Keratinocyte (primary cell): ENCODE measurements at regions not wholly inside any gene's neighbourhood (a gene's known extent, or its start where the extent isn't known, plus 50 kb on each side); places are given as distances from the start of the nearest gene placed in this dataset.

ENCODE experiments used
- CTCF ChIP-seq, 3 experiments: IDR thresholded peaks in 1 of 3; conservative IDR thresholded peaks in 1 of 3; optimal IDR thresholded peaks in 1 of 3; 2 replicates in 2 of 3; 3 replicates in 1 of 3; pipeline versions ENCODE3 to v1.5.1; 2011; ENCODE audit warnings: low read length in 3 of 3, mild to moderate bottlenecking in 3 of 3, moderate library complexity in 2 of 3, control low read depth in 1 of 3, inconsistent platforms in 1 of 3; ENCODE audit not compliant: insufficient read depth in 2 of 3; ENCODE audit errors: extremely low read depth in 1 of 3
- EZH2 ChIP-seq: IDR thresholded peaks from one replicate; pipeline ENCODE4 v1.6.1; 2012; ENCODE audit warnings: inconsistent platforms, mild to moderate bottlenecking, low read length, moderate library complexity

- TF ChIP-seq CTCF (optimal IDR thresholded peaks at IDR 0.05 in 1 of 3, IDR thresholded peaks at IDR 0.05 in 1 of 3, conservative IDR thresholded peaks at IDR 0.05 in 1 of 3; ENCODE audit: extremely low read depth in 1 of 3, insufficient read depth in 2 of 3, low read length in 3 of 3) (no peak), EZH2 (no peak)
Observed at GRCh38 chr2:153543635-153544071, 65.1 kb upstream of the RPRM start.
